ENCODE measurements at regions not wholly inside any gene's neighbourhood (a gene's known extent, or its start where the extent isn't known, plus 50 kb on each side); places are given as distances from the start of the nearest gene placed in this dataset.

DNA sequence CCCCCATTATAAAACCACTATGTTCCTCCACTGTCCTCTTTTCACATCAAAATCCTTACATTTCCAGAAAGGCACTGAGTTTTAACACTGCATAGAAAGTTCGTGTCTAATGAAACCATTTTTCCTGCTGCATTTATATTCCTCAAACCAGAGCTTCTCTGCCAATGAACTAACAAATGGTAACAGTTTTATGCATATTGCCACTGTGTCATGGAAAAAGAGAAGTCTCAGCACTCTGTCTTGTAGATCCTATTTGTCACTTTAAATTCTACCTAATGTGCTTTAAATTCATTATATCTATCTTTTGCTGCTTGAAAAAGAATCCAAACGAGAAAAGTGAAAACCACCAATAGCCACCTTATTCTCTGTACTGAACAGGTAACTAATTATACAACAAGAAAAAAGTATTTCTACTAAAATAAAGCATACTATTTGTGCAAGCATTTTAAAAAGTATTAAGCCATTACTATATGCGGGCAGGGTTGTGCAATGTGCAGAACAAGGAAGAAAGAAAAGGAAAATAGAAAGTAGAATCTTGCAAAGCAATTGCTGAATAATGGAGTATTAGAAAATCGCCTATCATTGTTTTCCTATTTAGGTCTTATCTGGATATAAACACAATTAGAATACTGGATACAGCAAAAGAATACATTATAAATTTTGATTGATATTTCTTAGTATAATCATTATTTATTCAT lies 328.9 kb downstream of the ZEB2 start:
- H3K4me1 Mint-ChIP-seq: peaks cover 16% of the 10 kb centered on the region

DNA sequence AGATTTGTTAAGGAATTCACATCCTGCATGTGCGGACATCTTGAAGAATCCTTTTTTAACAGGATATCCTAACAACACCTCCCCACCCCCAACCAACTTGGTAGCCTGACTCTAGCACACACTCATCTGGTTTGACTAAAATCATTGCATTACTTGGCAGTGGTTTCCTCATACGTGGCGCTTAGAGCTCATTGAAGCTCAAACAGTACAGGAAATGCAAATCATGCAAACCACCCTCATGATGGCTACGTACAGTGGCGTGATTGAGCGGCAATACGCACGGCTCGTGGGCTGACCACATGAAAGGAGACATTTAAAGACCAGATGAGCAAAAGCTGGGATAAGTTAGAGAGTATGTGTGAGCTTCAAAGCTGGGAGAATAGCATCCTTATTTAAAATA lies 336.2 kb downstream of the ZEB2 start:
- peak; percentile 41 to 73 for DNase-seq (ENCODE audit: low spot score in 2 of 2)
- Mint-ChIP-seq H3K36me3 (ENCODE audit: insufficient read depth) (no peaks in the 10 kb centered on the region), H3K27me3 (no peaks in the 10 kb centered on the region), H3K27ac (ENCODE audit: low read depth) (peak overlapping the region; percentile 2), H3K4me3 (peak overlapping the region; percentile 59), H3K4me1 (peaks cover 34% of the 10 kb centered on the region), H3K9me3 (no peaks in the 10 kb centered on the region)
- peak; percentile 99 for ATAC-seq (replicated peaks; ENCODE audit: extremely low read depth, poor library complexity, severe bottlenecking)

More for the DNA sequence above, 328.9 kb downstream of the ZEB2 start:
- Mint-ChIP-seq H3K27me3 (no peaks in the 10 kb centered on the region), H3K9me3 (no peaks in the 10 kb centered on the region), H3K27ac (ENCODE audit: low read depth) (no peak overlapping the region), H3K4me3 (no peak overlapping the region), H3K36me3 (ENCODE audit: insufficient read depth) (no peaks in the 10 kb centered on the region)
- no peak for ATAC-seq (replicated peaks; ENCODE audit: extremely low read depth, poor library complexity, severe bottlenecking)
- DNase-seq (ENCODE audit: low spot score in 2 of 2): no peak

DNA sequence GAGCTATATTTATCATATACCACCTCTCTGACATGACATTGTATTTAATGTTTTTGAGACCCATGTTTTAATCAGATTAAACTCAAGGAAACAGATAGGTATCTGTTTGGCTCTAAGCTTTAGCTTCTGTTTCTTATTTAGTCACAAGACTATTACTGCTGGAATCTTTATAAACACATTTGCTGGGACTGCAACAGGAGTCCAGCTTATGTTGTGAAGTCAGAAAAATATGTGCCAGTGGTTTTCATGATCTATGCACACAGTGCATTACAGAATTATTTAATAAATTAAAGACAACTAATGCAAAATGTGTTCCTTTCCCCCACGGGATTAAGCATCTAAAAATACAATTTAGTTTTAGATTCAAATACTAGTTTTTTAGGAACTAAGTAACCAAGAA lies 338.9 kb downstream of the ZEB2 start:
- H3K27ac Mint-ChIP-seq (ENCODE audit: low read depth): no peak overlapping the region
- DNase-seq (ENCODE audit: low spot score in 2 of 2) (no peak), ATAC-seq (replicated peaks; ENCODE audit: extremely low read depth, poor library complexity, severe bottlenecking) (no peak)
- H3K4me1 Mint-ChIP-seq: peaks cover 24% of the 10 kb centered on the region
- no peaks in the 10 kb centered on the region for H3K27me3 Mint-ChIP-seq
- H3K4me3 Mint-ChIP-seq: no peak overlapping the region
- no peaks in the 10 kb centered on the region for H3K9me3 Mint-ChIP-seq
- peaks cover 3% of the 10 kb centered on the region for H3K36me3 Mint-ChIP-seq (ENCODE audit: insufficient read depth)

DNA sequence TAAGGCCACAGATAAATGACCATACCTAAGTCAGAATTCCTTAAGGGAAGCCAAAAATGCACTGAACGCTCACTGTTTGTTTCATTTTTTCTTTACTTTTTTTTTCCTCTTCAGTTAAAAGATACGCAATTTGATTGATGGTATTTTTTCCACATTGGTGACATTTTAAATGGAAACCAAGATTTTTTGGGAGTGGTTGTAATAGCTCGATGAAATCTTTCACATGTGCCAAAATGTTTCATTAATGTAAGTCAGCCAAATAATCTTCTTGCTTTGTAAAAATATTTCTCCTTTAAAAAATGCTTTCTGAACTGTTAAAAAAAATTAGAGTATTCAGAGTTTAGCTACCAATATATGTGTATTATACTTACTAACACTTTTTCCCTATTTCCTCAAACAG lies 339.8 kb downstream of the ZEB2 start:
- Mint-ChIP-seq H3K4me3 (no peak overlapping the region), H3K4me1 (peaks cover 15% of the 10 kb centered on the region), H3K27me3 (no peaks in the 10 kb centered on the region), H3K36me3 (ENCODE audit: insufficient read depth) (peaks cover 3% of the 10 kb centered on the region), H3K9me3 (no peaks in the 10 kb centered on the region), H3K27ac (ENCODE audit: low read depth) (no peak overlapping the region)
- ATAC-seq (replicated peaks; ENCODE audit: extremely low read depth, poor library complexity, severe bottlenecking) (no peak), DNase-seq (ENCODE audit: low spot score in 2 of 2) (no peak)

DNA sequence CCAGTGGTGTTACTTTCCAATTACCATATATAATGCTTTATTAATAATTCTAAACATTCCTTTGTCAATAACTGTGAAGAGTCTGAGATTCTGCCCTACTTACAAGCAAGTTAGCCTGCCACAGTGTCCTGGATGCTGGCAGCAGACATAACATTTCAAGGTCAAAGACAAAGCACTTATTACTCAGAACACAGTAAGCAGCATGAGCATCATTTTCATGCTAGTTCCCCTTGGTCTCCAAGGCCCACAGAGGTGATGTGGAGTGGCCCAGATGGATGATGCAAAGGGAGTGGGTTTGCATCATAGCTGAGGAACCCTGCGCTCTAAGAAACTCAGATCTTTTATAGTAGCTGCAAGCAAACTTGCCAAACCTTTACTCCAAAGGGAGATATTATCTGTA lies 349.7 kb downstream of the ZEB2 start:
- DNase-seq (ENCODE audit: low spot score in 2 of 2) (no peak), ATAC-seq (replicated peaks; ENCODE audit: extremely low read depth, poor library complexity, severe bottlenecking) (no peak)
- Mint-ChIP-seq H3K27ac (ENCODE audit: low read depth) (no peak overlapping the region), H3K9me3 (no peaks in the 10 kb centered on the region), H3K36me3 (ENCODE audit: insufficient read depth) (no peaks in the 10 kb centered on the region), H3K4me3 (no peak overlapping the region), H3K27me3 (no peaks in the 10 kb centered on the region), H3K4me1 (peaks cover 5% of the 10 kb centered on the region)

DNA sequence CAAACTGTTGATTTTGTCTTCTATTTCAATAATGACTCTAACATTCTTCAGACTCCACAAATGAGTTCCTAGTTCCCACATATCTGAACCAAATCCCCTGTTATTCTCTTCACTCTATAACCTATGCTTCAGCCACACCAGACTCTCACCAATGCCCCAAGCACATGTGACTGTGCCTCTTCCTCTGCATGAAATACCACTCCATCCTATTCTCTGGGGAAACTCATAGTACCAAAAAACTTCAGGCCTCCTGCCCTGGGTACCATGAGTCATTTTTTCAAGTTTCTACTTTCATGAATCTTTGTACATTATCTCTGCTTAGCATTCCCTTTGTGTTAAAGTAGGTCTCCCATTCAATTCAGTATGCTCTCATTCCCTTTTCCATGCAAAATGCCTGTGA lies 353.2 kb downstream of the ZEB2 start:
- no peak for DNase-seq (ENCODE audit: low spot score in 2 of 2)
- no peak for ATAC-seq (replicated peaks; ENCODE audit: extremely low read depth, poor library complexity, severe bottlenecking)
- no peak overlapping the region for H3K27ac Mint-ChIP-seq (ENCODE audit: low read depth)
- H3K4me1 Mint-ChIP-seq: peaks cover 6% of the 10 kb centered on the region
- no peaks in the 10 kb centered on the region for H3K27me3 Mint-ChIP-seq
- no peak overlapping the region for H3K4me3 Mint-ChIP-seq
- H3K36me3 Mint-ChIP-seq (ENCODE audit: insufficient read depth): no peaks in the 10 kb centered on the region
- H3K9me3 Mint-ChIP-seq: no peaks in the 10 kb centered on the region

DNA sequence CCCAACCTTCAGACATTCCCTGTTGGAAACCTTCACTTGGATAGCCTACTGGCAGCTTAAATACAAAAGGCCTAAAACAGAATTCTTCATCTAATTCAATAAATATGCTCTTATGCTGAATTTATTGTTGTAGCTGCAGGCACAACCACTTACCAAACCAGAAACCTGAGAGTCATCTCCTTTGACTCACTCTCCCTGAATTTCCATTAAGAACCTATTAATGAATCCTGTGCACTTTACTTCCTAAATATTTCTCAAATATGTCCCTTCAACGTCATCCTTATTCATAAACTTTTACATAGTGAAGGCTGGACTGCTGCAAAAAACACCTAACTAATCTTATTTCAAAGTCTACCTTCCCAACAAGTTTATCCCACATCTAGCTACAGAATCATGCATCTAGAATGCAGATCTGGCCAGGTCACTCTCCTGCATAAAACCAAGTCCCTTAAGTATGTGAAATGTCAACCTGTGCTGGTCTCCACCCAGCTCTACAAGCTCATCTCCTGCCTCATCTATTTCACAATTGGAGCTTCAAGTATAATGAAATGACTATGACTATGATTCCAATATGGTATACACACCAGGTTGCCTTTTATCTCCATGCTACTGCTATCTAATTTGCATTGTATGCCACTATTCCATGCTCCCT lies 354.2 kb downstream of the ZEB2 start:
- Mint-ChIP-seq H3K27me3 (no peaks in the 10 kb centered on the region), H3K27ac (ENCODE audit: low read depth) (no peak overlapping the region), H3K4me3 (no peak overlapping the region), H3K36me3 (ENCODE audit: insufficient read depth) (no peaks in the 10 kb centered on the region), H3K4me1 (peaks cover 6% of the 10 kb centered on the region), H3K9me3 (no peaks in the 10 kb centered on the region)
- ATAC-seq (replicated peaks; ENCODE audit: extremely low read depth, poor library complexity, severe bottlenecking) (no peak), DNase-seq (ENCODE audit: low spot score in 2 of 2) (no peak)

DNA sequence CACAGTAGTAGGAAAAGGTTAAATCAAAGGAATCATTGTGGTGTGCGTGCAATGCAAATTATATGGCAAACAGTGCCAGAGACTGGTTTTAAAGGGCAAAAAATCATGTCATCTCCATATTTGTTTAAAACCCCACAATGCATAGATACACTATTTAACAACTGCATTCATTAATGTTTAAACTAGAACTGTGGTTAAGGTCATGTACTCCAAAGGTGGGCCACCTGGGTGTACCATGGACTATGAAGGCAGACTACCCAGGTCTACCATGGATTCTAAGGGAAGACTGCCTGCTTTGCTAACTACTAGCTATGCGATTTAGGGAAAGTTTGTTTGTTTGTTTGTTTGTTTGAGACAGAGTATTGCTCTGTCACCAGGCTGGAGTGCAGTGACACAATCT lies 356.3 kb downstream of the ZEB2 start:
- no peaks in the 10 kb centered on the region for H3K9me3 Mint-ChIP-seq
- peaks cover 6% of the 10 kb centered on the region for H3K4me1 Mint-ChIP-seq
- H3K36me3 Mint-ChIP-seq (ENCODE audit: insufficient read depth): no peaks in the 10 kb centered on the region
- no peak for DNase-seq (ENCODE audit: low spot score in 2 of 2)
- no peak for ATAC-seq (replicated peaks; ENCODE audit: extremely low read depth, poor library complexity, severe bottlenecking)
- no peaks in the 10 kb centered on the region for H3K27me3 Mint-ChIP-seq
- H3K4me3 Mint-ChIP-seq: no peak overlapping the region
- no peak overlapping the region for H3K27ac Mint-ChIP-seq (ENCODE audit: low read depth)

DNA sequence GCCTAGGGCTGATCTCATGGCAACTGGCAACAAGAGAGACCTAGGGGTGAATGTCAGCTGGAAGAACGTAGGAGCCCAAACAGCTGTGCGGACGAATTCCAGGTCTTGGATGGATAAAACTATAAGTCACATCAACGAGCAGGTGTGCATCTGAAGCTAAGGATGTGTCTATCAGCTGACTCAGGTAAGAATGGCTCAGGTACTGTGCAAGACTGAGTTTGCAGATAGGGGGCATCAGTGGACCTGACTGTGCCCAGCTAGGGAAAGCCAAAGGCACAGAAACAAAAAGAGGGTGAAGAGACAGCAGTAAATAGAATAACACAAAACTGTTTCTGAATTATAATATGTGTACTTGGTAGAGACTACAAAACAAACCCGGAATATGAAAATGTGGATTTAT lies 357.3 kb downstream of the ZEB2 start:
- no peaks in the 10 kb centered on the region for H3K27me3 Mint-ChIP-seq
- H3K9me3 Mint-ChIP-seq: no peaks in the 10 kb centered on the region
- peaks cover 6% of the 10 kb centered on the region for H3K4me1 Mint-ChIP-seq
- H3K36me3 Mint-ChIP-seq (ENCODE audit: insufficient read depth): no peaks in the 10 kb centered on the region
- no peak overlapping the region for H3K4me3 Mint-ChIP-seq
- H3K27ac Mint-ChIP-seq (ENCODE audit: low read depth): peak overlapping the region; percentile 66
- peak; percentile 56 for ATAC-seq (replicated peaks; ENCODE audit: extremely low read depth, poor library complexity, severe bottlenecking)
- DNase-seq (ENCODE audit: low spot score in 2 of 2): peak; percentile 15 to 39

DNA sequence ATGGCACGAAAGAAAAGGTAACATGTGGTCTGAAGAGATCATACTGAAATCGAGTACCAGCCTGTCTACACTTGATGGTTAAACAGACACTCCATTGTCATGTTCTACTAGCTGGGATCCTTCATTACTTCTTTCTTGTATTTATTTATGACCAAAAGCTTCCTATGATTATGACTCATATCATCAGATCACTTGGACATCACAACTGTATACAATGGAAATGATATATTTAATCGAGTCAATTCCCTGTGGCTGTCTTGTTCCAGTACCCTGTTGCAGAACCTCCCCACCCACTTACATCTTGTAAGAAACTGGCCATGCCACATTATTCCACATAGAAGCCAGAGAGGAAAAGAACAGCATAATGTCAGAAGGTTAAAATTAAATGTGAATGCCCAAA lies 358.9 kb downstream of the ZEB2 start:
- no peaks in the 10 kb centered on the region for H3K27me3 Mint-ChIP-seq
- no peak overlapping the region for H3K27ac Mint-ChIP-seq (ENCODE audit: low read depth)
- H3K36me3 Mint-ChIP-seq (ENCODE audit: insufficient read depth): no peaks in the 10 kb centered on the region
- H3K9me3 Mint-ChIP-seq: no peaks in the 10 kb centered on the region
- no peak for DNase-seq (ENCODE audit: low spot score in 2 of 2)
- H3K4me3 Mint-ChIP-seq: no peak overlapping the region
- peaks cover 6% of the 10 kb centered on the region for H3K4me1 Mint-ChIP-seq
- no peak for ATAC-seq (replicated peaks; ENCODE audit: extremely low read depth, poor library complexity, severe bottlenecking)

DNA sequence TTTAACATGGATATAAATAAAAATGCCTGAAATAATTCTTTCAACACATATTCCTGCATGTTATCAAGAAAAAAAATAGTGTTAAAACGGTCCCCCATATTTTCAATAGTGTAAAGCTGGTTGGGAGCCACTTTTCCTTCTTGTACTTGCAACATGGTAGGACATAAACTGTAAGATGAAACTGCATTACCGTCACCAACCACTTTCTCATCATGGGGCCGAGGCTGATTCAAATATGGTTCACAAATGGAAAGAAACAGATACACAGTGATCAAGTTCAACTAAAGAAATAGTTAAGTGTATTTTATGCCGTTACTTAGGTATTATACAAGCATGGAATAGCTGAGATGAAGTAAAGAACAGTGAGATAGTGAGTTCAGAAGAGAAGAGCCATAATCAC lies 360.7 kb downstream of the ZEB2 start:
- ATAC-seq (replicated peaks; ENCODE audit: extremely low read depth, poor library complexity, severe bottlenecking) (no peak), DNase-seq (ENCODE audit: low spot score in 2 of 2) (no peak)
- Mint-ChIP-seq H3K4me1 (peaks cover 6% of the 10 kb centered on the region), H3K9me3 (no peaks in the 10 kb centered on the region), H3K27ac (ENCODE audit: low read depth) (no peak overlapping the region), H3K4me3 (no peak overlapping the region), H3K27me3 (no peaks in the 10 kb centered on the region), H3K36me3 (ENCODE audit: insufficient read depth) (no peaks in the 10 kb centered on the region)

DNA sequence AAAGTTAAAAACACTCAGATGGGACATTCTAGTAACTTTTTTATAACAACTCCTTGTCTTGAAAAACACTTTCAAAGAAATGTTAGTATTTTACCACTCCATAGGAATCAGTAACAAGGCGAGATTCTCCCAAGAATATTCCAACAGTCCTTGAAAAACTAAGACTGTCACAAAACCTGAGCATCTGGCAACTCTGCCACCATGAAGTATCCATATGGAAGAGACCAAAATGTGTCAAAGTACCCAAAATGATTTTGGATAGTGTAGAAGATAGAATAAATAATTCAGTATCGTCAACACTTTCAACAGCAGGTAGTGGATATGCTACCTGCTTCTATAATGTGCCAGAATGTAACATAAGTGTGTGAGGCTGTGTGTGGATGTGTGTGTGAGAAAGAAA lies 361.8 kb downstream of the ZEB2 start:
- no peaks in the 10 kb centered on the region for H3K27me3 Mint-ChIP-seq
- H3K9me3 Mint-ChIP-seq: no peaks in the 10 kb centered on the region
- DNase-seq (ENCODE audit: low spot score in 2 of 2) (no peak), ATAC-seq (replicated peaks; ENCODE audit: extremely low read depth, poor library complexity, severe bottlenecking) (no peak)
- peaks cover 6% of the 10 kb centered on the region for H3K4me1 Mint-ChIP-seq
- no peak overlapping the region for H3K4me3 Mint-ChIP-seq
- H3K36me3 Mint-ChIP-seq (ENCODE audit: insufficient read depth): no peaks in the 10 kb centered on the region
- no peak overlapping the region for H3K27ac Mint-ChIP-seq (ENCODE audit: low read depth)
